ENCODE measurements at regions not wholly inside any gene's neighbourhood (a gene's known extent, or its start where the extent isn't known, plus 50 kb on each side); places are given as distances from the start of the nearest gene placed in this dataset.

DNA sequence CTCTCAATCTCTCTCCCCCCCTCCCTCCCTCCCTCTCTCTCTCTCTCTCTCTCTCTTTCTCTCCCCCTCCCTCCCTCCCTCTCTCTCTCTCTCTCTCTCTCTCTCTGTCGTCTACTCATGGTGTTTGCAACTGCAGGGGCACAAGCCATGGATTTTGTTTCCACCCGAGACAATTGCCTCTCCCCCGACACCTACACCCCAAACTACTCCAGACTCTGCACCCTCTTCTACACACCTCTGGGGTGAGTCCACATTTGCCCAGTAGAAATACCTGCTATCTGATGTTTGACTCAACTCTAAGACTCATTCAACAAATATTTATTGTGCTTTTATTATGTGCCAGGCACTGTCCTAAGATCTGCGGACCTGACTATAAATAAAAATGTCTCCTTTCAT is 93.7 kb downstream of the TMEM17 start:
- TF ChIP-seq CTCF (IDR thresholded peaks at IDR 0.05; ENCODE audit: low read length) (no peak), EZH2 (optimal IDR thresholded peaks at IDR 0.05; ENCODE audit: low read depth, low read length) (no peak), EZH2phosphoT487 (IDR thresholded peaks at IDR 0.05; ENCODE audit: low read length) (no peak)

Measured in MM.1S (cell line).